ENCODE measurements at regions not wholly inside any gene's neighbourhood (a gene's known extent, or its start where the extent isn't known, plus 50 kb on each side); places are given as distances from the start of the nearest gene placed in this dataset.

DNA sequence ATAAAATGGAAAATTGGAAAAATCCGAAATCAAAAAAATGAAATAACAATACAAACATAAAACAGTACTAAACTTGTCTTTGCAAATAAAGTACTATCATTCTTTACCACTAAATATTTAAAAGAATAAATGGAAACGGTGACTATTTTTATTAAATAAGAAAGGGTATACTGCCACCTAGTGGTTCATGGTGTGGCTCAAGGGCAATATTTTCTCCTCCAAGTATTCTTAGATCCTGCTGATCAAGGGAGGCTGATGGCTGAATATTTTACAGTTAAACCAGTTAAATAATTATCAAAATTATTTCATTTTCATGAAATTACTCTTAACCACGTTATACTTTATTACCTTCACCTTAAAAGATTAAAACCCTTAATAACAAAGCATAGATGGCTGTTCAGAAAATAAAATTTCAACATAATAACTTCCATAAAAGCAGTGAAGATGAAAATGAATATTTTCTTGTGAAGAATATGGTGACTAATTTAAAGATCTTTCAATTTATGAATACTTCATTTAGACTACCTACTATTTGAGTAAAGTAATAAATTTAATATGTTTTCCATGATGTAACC is 1793.9 kb downstream of the NCAM2 start:
- Histone ChIP-seq H3K9ac (ENCODE audit: control insufficient read depth, insufficient read depth, low read length) (no peak overlapping the region), H3K79me2 (ENCODE audit: control insufficient read depth, insufficient read depth, low read length) (no peaks in the 10 kb centered on the region), H3K4me3 (no peak overlapping the region), H3K27ac (ENCODE audit: control insufficient read depth, insufficient read depth) (no peak overlapping the region), H2AFZ (ENCODE audit: control insufficient read depth, low read depth, low read length) (no peak overlapping the region), H3K4me2 (ENCODE audit: control insufficient read depth, insufficient read depth) (no peak overlapping the region), H3K9me3 (replicated peaks; ENCODE audit: control insufficient read depth, insufficient read depth, low read length) (no peaks in the 10 kb centered on the region), H3K27me3 (replicated peaks in 1 of 2; ENCODE audit: control insufficient read depth in 2 of 2, insufficient read depth in 2 of 2, low read length in 1 of 2) (no peaks in the 10 kb centered on the region), H3K36me3 (ENCODE audit: control insufficient read depth in 2 of 2, insufficient read depth in 2 of 2, low read length in 1 of 2) (no peaks in the 10 kb centered on the region), H4K20me1 (ENCODE audit: control insufficient read depth, insufficient read depth) (no peaks in the 10 kb centered on the region), H3K4me1 (ENCODE audit: control insufficient read depth, insufficient read depth, low read length) (no peaks in the 10 kb centered on the region)
- peak; percentile 49 for FAIRE-seq
- 3% methylated on average over 3 of the region's 3 CpGs for WGBS (ENCODE audit: insufficient coverage, insufficient replicate concordance, low lambda C conversion rate, missing lambda C conversion rate)
- RAD21 ChIA-PET (ENCODE audit: unreplicated experiment) = no interaction called here
- BruUV-seq (replicated peaks) = no TSS peak
- SMC1A ChIA-PET (ENCODE audit: uncharacterized antibody, unreplicated experiment) = no interaction called here
- POLR2A ChIA-PET = no interaction called here
- intact Hi-C loops (cut with micrococcal nuclease; ENCODE audit: unreplicated experiment) (loop anchor here (5.0 kb wide), 1 partner anchor 1790 kb away; no protein-coding TSS in a partner anchor), in situ Hi-C loops (cut with MboI) (loop anchor here (10.0 to 25.0 kb wide), 2 partner anchors 1627 to 1780 kb away; no protein-coding TSS in a partner anchor)
- ATAC-seq = no peak
- CTCF ChIA-PET = interaction anchor here (0.6 to 2.3 kb wide), 8 partner anchors 12 to 1790 kb away, joined by 3 to 12 read pairs (median 4); no protein-coding TSS in a partner anchor
- no peak for DNase-seq (ENCODE audit: low read depth, low spot score)
- no peak for TF ChIP-seq CEBPB (IDR thresholded peaks at IDR 0.05; ENCODE audit: borderline replicate concordance in 1 of 2, low read depth in 2 of 2, low read length in 2 of 2)
- no peak for TF ChIP-seq CBFB (IDR thresholded peaks at IDR 0.05; ENCODE audit: low read depth)
- no peak for TF ChIP-seq SP1 (IDR thresholded peaks at IDR 0.05; ENCODE audit: low read depth, low read length)
- peak; percentile 60; the same call in 1 of the 2 replicates for TF ChIP-seq SMC3 (IDR thresholded peaks at IDR 0.05; ENCODE audit: borderline replicate concordance, low read length)
- no peak for TF ChIP-seq NBN (IDR thresholded peaks at IDR 0.05)
- TF ChIP-seq, protein P1, sequence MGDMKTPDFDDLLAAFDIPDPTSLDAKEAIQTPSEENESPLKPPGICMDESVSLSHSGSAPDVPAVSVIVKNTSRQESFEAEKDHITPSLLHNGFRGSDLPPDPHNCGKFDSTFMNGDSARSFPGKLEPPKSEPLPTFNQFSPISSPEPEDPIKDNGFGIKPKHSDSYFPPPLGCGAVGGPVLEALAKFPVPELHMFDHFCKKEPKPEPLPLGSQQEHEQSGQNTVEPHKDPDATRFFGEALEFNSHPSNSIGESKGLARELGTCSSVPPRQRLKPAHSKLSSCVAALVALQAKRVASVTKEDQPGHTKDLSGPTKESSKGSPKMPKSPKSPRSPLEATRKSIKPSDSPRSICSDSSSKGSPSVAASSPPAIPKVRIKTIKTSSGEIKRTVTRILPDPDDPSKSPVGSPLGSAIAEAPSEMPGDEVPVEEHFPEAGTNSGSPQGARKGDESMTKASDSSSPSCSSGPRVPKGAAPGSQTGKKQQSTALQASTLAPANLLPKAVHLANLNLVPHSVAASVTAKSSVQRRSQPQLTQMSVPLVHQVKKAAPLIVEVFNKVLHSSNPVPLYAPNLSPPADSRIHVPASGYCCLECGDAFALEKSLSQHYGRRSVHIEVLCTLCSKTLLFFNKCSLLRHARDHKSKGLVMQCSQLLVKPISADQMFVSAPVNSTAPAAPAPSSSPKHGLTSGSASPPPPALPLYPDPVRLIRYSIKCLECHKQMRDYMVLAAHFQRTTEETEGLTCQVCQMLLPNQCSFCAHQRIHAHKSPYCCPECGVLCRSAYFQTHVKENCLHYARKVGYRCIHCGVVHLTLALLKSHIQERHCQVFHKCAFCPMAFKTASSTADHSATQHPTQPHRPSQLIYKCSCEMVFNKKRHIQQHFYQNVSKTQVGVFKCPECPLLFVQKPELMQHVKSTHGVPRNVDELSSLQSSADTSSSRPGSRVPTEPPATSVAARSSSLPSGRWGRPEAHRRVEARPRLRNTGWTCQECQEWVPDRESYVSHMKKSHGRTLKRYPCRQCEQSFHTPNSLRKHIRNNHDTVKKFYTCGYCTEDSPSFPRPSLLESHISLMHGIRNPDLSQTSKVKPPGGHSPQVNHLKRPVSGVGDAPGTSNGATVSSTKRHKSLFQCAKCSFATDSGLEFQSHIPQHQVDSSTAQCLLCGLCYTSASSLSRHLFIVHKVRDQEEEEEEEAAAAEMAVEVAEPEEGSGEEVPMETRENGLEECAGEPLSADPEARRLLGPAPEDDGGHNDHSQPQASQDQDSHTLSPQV (IDR thresholded peaks at IDR 0.05) = no peak
- no peak for TF ChIP-seq MYB (IDR thresholded peaks at IDR 0.05; ENCODE audit: borderline replicate concordance, low read depth, low read length)
- TF ChIP-seq SMAD5 (IDR thresholded peaks at IDR 0.05; ENCODE audit: low read depth) = no peak
- no peak for TF ChIP-seq BACH1 (IDR thresholded peaks at IDR 0.05; ENCODE audit: borderline replicate concordance)
- TF ChIP-seq, protein P2, sequence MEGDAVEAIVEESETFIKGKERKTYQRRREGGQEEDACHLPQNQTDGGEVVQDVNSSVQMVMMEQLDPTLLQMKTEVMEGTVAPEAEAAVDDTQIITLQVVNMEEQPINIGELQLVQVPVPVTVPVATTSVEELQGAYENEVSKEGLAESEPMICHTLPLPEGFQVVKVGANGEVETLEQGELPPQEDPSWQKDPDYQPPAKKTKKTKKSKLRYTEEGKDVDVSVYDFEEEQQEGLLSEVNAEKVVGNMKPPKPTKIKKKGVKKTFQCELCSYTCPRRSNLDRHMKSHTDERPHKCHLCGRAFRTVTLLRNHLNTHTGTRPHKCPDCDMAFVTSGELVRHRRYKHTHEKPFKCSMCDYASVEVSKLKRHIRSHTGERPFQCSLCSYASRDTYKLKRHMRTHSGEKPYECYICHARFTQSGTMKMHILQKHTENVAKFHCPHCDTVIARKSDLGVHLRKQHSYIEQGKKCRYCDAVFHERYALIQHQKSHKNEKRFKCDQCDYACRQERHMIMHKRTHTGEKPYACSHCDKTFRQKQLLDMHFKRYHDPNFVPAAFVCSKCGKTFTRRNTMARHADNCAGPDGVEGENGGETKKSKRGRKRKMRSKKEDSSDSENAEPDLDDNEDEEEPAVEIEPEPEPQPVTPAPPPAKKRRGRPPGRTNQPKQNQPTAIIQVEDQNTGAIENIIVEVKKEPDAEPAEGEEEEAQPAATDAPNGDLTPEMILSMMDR (IDR thresholded peaks at IDR 0.05 in 2 of 3, conservative IDR thresholded peaks at IDR 0.05 in 1 of 3; ENCODE audit: control insufficient read depth in 2 of 3, extremely low read depth in 1 of 3, insufficient read depth in 1 of 3, low read depth in 3 of 3, low read length in 3 of 3) = peak; percentile 39 to 56 (median 50); a peak in 5 of 6 replicates
- TF ChIP-seq, protein P3, sequence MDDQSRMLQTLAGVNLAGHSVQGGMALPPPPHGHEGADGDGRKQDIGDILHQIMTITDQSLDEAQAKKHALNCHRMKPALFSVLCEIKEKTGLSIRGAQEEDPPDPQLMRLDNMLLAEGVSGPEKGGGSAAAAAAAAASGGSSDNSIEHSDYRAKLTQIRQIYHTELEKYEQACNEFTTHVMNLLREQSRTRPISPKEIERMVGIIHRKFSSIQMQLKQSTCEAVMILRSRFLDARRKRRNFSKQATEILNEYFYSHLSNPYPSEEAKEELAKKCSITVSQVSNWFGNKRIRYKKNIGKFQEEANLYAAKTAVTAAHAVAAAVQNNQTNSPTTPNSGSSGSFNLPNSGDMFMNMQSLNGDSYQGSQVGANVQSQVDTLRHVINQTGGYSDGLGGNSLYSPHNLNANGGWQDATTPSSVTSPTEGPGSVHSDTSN (IDR thresholded peaks at IDR 0.05; ENCODE audit: insufficient replicate concordance, low read depth, low read length) = no peak
- no peak for TF ChIP-seq SMARCA5 (IDR thresholded peaks at IDR 0.05)
- no peak for TF ChIP-seq CHD4 (IDR thresholded peaks at IDR 0.05)
- TF ChIP-seq, protein P4, sequence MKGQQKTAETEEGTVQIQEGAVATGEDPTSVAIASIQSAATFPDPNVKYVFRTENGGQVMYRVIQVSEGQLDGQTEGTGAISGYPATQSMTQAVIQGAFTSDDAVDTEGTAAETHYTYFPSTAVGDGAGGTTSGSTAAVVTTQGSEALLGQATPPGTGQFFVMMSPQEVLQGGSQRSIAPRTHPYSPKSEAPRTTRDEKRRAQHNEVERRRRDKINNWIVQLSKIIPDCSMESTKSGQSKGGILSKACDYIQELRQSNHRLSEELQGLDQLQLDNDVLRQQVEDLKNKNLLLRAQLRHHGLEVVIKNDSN (IDR thresholded peaks at IDR 0.05; ENCODE audit: borderline replicate concordance, extremely low read length, insufficient read depth, low read depth, low read length) = no peak
- TF ChIP-seq ESRRA (IDR thresholded peaks at IDR 0.05; ENCODE audit: low read length) = no peak
- TF ChIP-seq RAD21 (IDR thresholded peaks at IDR 0.05; ENCODE audit: insufficient read depth, low read depth, low read length) = peak; percentile 61
- TF ChIP-seq HDAC6 (IDR thresholded peaks at IDR 0.05; ENCODE audit: unreplicated experiment) = no peak
